DMS153 (cell line): ENCODE measurements at regions not wholly inside any gene's neighbourhood (a gene's known extent, or its start where the extent isn't known, plus 50 kb on each side); places are given as distances from the start of the nearest gene placed in this dataset.

Experiments used
- DNase-seq: peaks from one replicate; lab custom pipeline; 2025; lab: John Stamatoyannopoulos, UW

GRCh38 chr13:50195045-50195444, 179.8 kb downstream of the KCNRG start:
- DNase-seq, result no peak

- DNase-seq, result no peak
These were observed 180.9 kb downstream of the KCNRG start for GRCh38 chr13:50196118-50196517.

- no peak for DNase-seq
These were observed 182.5 kb downstream of the KCNRG start for GRCh38 chr13:50197705-50198104.

GRCh38 chr13:50198508-50198907, 183.3 kb downstream of the KCNRG start:
- DNase-seq, result no peak

GRCh38 chr13:50200569-50200968, 185.3 kb downstream of the KCNRG start:
- no peak for DNase-seq

GRCh38 chr13:50200988-50201387, 185.7 kb downstream of the KCNRG start:
- DNase-seq, result no peak

GRCh38 chr13:50202485-50202884, 187.2 kb downstream of the KCNRG start:
- no peak for DNase-seq

GRCh38 chr13:50203256-50203941, 188.2 kb downstream of the KCNRG start:
- no peak for DNase-seq

- DNase-seq, result no peak
These were observed 190.3 kb downstream of the KCNRG start for GRCh38 chr13:50205581-50205980.

- DNase-seq, result no peak
These were observed 193.6 kb downstream of the KCNRG start for GRCh38 chr13:50208826-50209335.

GRCh38 chr13:50209631-50210030, 194.4 kb downstream of the KCNRG start:
- no peak for DNase-seq

- no peak for DNase-seq
These were observed 198.3 kb downstream of the KCNRG start for GRCh38 chr13:50213526-50213925.

GRCh38 chr13:50214514-50214913, 199.3 kb downstream of the KCNRG start:
- DNase-seq, result no peak

GRCh38 chr13:50215399-50215798, 200.2 kb downstream of the KCNRG start:
- DNase-seq, result no peak

GRCh38 chr13:50219743-50220142, 204.5 kb downstream of the KCNRG start:
- no peak for DNase-seq

- DNase-seq, result no peak
These were observed 205.7 kb downstream of the KCNRG start for GRCh38 chr13:50220938-50221337.

- DNase-seq, result peak; percentile 14
These were observed 207.5 kb downstream of the KCNRG start for GRCh38 chr13:50222569-50223332.

GRCh38 chr13:50224534-50224933, 209.3 kb downstream of the KCNRG start:
- no peak for DNase-seq

- DNase-seq, result no peak
These were observed 210.2 kb downstream of the KCNRG start for GRCh38 chr13:50225193-50226155.

GRCh38 chr13:50226515-50227155, 211.4 kb downstream of the KCNRG start:
- no peak for DNase-seq

- DNase-seq, result no peak
These were observed 212.1 kb downstream of the KCNRG start for GRCh38 chr13:50227361-50227760.

- DNase-seq, result no peak
These were observed 213.3 kb downstream of the KCNRG start for GRCh38 chr13:50228527-50228926.
